Stimulated activated CD8-positive, alpha-beta memory T cell treated with anti-CD3 and anti-CD28 coated beads, Interleukin-2, amount 100 ng/mL, for 48 hours (primary cell): ENCODE measurements at regions not wholly inside any gene's neighbourhood (a gene's known extent, or its start where the extent isn't known, plus 50 kb on each side); places are given as distances from the start of the nearest gene placed in this dataset.

Experiments used
- DNase-seq, 2 donors: peaks; one replicate each; pipeline ENCODE4 v3.0.0-alpha.2; 2020; ENCODE audit warnings: low read depth in 2 of 2

DNA sequence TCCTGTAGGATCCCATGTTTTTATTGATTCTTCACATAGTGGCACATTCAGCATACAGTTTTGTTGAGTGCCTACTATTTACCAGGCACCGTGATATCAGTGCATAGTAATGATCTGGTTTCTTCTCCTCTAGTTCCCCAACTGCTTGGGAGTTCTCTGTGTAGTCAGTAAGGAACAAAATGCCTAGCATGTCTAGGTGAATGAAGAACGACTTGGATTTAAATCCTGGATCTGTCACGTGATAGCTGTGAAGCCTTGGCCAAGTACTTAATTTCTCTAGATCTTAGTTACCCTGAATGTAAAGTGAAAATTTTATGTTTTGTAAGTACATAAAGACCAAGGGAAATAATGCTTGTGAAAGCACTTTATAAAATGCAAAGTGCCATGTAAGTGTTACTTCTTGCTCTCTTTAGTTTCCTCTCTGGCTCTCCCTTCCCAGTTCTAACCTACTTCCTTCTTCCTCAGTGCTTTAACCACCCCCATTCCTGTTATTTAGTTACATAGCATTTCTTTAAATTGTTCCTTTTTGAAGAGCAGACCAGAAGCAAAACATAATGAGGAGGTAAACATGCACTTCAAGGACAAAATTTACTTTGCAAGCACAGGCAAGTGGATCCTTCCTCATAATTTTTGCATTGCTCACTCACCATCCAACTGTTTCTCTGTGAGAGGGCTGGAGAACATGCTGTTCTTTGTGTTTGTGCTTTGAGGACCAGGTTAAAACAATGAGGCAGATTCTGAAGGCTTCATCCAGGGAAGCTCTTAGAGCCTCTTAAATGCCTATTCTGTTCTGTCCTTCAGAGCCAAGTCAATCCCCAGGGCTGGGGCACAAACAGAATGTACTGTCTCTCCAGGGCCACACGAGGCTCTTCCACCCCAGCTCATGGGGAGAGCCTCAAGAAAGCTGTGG lies 353.9 kb upstream of the TENM4 start:
- no peak for DNase-seq

DNA sequence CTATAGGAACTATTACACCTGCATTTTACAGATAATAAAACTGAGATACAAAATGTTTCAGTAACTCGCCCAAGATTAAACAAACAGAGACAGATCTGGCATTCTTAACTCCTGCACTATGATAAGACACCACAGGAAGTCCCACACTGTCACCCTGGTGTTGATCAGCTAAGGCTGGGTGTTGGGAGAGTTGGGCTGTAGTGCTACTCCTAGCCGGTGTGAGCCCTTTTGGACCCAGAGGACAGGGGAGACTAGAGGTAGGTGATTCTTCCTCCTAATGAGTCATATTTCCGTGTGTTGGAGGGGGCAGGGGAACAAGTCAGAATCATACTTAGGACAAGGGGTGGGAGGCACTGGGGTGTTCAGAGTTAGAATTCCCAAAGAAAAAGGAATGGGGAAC lies 353.2 kb upstream of the TENM4 start:
- DNase-seq = no peak

DNA sequence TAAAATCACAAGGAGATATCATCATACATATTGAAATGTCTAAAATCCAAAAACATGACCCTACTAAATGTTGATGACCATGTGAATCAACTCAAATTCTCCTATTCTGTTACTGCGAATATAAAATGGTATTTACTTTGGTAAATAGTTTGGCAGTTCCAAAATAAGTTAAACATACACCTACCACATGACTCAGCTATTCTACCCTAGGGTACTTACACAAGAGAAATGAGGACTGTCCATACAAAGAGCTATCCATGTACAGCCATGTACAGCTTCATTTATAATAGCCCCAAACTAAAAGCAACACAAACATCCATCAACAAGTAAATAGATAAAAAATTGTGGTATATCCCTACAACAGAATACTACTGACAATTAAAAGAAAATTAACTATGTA lies 346.1 kb upstream of the TENM4 start:
- no peak for DNase-seq

DNA sequence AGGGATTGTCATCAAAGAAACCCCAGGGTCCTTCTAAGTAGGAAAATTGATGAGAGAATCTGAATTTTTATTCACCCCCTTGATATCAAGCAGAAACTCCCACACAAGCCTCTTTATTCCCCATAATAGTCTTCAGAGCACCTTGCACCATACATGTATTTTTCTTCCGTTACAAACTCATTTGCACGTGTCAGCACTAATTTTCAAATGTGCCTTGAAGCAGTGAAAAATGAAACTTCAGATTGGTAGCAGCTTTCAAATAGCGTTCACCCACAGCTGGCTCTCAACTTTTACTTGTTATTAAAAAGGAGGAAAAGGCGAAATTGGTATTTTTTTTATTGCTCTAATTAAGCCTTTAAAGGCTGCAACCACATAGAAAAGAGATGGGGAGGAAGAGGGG lies 343.0 kb upstream of the TENM4 start:
- no peak for DNase-seq

DNA sequence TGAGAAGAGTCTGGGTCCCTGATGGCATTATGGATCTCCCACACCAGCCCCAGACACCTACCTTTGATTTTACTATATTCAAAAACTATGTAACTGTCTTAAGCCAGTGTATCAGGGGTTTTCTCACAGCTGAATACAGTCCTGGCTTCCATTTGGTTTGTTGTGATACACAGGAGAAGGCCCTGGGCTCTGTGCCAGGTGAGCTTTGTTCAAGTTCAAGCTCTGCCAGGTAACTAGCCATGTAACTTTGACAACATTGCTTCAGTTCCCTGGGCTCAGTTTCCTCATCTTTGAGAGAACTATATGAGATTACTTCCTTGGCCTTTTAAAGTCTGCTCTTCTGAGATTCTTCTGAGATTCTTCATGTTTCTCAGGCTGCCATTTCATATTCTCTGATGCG lies 327.5 kb upstream of the TENM4 start:
- no peak for DNase-seq

DNA sequence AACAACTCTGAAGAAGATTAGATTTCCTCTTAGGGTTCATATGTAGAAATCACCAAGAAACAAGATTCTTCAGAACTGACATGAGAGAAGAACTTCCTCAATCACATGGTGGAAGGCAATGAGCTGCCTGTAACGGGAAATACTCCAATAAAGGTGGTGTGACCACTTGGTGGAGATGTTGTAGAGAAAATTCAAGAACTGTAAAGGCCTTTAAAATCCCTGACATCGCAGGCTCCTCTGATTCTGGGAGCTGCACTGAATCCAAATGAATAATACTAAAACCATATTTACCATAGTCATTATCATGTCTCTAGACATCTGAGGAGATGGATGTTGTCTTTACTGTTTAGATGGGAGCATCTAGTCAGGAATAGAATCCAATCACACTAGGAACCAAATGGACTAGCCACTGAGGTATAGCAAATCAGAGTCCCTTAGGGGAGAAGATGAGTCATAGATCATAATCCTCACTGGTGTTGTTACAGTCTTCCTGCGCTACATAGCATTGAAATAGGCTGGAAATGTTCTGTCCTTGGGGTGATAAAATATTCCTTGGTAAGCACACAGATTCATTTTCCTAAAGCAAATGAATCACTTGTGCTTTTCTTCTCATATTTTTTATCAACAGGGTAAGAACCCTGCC lies 321.6 kb upstream of the TENM4 start:
- DNase-seq = no peak

DNA sequence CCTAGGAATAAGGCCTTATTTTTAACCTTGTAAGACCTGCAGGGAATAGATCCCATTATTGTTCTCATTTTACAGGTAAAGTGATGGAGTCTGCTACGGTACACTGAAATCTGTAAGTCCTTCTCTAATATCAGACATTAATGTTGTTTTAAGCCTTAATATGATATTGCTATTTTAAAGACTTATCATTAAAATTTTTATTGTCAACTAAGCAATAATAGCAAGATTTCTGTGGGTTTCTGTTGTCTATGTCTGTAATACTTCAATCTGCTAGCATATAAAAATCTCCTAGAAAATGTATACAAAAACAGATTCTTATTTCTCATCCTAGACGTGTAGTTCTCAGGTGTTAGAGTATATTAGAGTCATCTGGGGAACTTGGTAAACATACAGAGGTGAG lies 317.5 kb upstream of the TENM4 start:
- DNase-seq = no peak

DNA sequence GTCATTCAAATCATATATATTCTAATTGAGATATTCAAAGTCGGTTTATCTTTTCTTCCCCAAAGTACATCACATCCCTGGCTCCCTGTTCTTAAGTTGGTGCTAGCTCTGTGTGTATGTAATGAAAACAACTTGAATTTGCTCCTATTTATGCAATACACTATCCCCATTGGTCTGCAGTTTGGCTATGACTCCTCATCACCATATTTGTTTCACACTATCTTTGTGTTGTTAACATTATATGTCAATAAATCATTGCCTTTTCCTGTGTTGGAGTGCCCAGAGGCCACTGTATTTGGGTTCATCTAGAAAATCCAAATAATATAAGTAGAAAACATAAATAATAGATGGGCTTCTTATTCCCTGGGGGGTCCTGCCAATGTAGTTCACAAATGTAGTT lies 306.6 kb upstream of the TENM4 start:
- DNase-seq = no peak

DNA sequence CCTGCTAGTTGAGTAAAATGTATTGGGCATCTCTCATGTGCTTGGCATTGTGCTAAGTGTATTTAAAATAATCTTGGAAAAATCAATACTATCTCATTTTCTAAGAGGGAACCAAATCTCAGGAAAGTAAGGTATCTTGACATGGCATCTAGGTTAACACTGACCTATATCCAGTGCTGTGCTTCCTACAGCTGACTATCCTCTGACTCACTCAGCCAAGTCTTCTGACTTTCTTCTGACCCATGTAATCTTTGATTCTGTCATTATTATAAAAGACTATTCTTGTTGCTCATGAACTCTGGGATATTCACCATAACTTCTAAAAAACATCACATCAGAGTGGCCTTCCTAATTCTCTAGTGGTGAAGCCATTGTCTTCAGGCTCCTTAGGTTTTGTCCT lies 304.1 kb upstream of the TENM4 start:
- DNase-seq = no peak

DNA sequence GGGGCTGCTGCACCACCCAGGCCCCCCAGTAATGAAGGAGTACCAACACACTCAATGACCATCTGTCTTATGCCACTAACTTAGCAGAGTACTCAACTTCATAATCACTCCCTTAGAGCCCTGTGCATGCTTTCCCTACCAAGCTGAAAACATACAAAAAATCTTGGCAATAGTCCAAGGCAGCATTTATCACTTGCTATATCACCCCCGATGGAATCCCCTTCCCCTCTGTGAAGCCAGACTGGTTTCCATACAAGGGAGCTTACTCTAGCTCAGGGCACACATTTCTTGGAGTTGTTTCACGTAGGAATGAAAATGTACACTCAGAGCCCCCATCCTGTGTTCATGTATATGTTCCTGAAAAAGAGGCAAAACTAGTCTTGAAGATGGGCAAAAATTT lies 301.3 kb upstream of the TENM4 start:
- DNase-seq = no peak

DNA sequence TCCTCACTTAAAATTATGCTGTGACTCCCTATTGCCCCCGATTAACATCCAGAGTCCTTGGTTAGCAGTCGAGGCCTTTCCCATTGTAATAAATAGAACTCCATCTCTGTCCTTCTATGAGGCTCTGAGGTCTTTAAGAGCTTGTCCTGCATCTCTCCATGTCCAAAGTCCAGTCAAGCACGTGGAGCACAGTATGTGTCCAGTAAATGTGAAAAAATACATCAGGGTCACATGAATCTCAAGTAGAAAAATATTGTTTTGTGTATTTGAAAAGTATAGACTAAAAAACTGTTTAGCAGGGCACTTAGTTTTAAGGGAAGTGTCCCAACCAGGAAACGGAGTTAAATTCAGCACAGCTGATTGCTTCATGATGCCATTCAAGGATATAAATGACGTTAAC lies 298.8 kb upstream of the TENM4 start:
- DNase-seq = no peak

DNA sequence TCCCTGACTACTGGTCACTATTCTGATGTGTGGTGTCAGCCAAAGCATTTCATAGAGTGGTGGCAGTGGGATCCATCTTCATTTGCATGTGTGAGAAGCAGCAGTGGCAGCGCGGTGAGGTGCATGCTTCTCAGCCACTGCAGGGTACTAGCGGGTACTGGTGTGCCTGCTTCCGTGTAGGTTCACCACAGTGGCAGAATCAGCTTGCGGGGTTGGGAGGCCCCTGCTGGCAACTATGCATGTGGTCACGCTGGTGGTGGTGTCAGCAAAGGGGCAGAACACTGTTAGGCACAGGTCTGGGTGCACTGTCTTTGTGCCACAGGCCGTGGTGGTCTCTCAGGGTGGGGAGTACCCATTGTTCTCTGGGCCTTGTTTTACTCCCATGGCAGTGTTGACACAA lies 286.4 kb upstream of the TENM4 start:
- DNase-seq = no peak

DNA sequence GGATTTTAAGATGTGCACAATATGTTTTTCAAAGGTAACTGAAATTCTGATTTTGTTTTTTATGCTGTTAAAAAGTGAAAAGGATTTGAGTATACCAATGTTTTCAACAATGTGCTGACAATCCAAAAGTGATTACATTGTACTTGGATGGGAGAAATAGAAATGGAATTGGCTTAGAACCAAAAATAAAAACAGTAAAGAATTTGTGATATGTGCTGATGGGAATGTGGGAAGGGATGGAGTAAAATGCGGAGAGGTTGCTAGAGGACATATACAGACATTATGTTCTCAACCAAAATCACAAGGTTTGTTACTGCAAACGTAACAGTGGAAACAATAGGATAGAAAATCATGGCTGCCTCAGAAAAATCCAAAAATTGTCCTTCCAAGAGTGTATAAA lies 279.3 kb upstream of the TENM4 start:
- DNase-seq = no peak

DNA sequence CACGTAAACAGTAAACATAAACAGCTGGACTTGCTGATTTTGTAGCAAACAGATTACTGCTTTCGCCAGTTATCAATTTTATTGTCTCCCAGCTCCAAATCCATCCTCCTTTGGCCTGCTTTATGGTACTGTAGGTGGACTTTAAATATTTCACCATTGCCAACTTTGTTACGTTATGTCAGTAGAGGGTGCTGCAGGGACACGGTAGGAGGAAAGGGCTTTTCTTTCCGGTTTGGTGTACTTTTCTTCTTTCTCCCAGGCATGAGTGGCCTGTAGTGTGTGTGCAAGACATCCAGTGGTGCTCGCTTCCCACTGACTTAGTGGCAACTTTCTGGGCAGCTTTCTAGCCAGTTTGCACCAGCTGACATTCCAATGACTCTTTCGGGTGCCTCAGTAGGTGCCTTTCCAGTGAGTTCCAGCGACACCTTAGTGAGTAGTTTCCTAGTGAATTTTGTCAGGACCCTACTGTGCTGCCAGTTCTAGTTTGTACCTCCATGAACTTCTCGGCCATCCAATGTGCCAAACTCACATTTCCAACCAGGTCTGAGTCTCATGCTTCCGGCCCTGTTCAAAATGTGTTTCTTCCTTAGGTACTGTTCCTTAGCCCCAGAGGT lies 267.6 kb upstream of the TENM4 start:
- no peak for DNase-seq

DNA sequence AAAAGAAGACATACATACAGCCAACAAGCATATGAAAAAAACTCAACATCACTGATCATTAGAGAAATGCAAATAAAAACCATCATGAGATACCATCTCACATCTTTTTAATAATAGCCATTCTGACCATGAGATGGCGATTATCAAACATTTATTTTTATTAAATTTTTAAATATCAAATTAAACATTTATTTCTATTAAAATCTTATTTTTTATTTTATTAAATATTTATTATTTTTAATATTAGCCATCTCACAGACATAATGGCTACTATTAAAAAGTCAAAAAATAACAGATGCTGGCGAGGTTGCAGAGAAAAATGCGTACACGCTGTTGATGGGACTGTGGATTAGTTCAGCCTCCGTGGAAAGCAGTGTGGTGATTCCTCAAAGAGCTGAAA lies 264.8 kb upstream of the TENM4 start:
- DNase-seq = no peak

DNA sequence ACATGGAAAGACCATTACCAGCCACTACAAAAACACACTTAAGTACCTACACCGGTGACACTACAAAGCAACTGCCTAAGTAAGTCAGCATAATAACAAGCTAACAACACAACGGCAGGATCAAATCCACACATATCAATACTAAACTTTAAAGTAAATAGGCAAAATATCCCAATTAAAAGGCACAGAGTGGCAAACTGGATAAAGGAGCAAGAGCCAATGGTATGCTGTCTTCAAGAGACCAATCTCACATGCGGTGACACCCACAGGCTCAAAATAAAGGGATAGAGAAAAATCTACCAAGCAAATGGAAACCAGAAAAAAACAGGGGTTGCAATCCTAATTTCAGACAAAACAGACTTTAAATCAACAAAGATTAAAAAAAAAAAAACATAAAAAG lies 261.5 kb upstream of the TENM4 start:
- no peak for DNase-seq

DNA sequence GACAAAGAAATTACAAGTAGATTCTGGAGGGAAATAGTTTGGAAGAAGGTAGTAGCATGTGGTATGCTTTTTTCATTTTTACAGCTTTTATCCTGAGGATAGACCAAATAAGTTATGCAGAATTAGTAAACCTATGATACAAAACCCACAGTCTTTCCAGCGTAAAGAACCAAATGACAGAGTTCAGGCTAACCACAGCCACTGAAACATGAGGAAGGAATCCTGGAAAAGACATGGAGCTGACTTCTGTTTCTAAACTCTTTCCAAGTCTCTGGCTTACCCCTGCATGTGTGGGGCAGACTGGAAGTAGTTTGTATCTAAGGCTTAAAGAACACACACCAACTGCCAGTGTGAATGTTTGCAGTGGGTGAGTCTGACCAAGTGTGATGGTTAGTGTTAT lies 258.4 kb upstream of the TENM4 start:
- no peak for DNase-seq

DNA sequence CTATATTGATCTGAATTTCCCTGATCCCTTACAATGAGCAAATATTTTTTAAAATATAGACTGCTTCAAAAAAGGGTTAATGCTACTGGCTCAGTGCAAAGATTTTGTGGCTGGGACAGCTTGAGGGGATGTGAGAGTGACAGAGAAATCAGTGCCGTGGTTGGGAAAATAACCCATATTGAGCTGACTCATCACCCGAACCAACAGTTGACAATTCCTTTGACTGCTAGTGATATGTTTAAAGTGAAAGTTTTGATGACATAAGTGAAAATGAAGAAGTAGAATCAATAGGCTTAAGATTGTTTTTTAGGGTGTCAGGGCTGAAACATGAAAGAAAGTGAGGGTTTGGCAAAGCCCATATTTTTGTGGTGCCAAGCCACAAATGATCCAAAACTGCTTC lies 257.1 kb upstream of the TENM4 start:
- no peak for DNase-seq

DNA sequence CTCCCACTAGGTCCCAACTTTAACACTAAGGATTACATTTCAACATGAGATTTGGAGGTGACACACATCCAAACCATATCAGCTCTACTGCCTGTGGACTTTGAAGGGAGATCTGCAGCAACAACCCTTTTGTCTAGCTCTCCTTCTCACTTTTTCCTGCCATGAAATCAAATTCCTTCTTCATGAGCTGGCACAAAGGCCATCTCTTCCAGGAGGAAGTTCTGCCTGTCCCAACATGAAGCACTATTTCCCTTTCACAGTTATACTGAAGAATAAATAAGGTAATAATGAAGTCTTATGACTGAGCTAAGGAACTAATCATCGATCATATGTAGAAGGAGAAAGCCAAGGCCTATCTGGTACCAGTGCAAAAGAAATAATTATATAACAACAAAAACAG lies 253.5 kb upstream of the TENM4 start:
- DNase-seq = no peak

DNA sequence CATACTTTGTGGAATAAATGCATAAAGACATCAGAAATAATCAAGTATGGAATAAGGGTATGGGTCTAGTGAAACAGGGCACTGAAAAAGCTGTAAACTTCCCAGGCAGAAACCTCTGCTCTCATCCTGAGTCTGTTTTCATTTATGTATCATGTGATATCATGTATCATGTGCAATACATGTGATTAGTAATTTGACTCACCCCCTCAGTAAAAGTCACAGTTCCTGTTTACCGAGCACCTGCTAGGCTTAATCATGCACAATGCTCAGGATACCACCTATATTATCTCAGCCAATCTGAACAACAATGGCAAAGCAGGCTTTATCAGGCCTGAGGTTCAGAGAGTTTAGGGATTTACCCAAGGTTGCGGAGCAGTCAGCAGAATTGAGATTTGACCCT lies 250.6 kb upstream of the TENM4 start:
- no peak for DNase-seq

DNA sequence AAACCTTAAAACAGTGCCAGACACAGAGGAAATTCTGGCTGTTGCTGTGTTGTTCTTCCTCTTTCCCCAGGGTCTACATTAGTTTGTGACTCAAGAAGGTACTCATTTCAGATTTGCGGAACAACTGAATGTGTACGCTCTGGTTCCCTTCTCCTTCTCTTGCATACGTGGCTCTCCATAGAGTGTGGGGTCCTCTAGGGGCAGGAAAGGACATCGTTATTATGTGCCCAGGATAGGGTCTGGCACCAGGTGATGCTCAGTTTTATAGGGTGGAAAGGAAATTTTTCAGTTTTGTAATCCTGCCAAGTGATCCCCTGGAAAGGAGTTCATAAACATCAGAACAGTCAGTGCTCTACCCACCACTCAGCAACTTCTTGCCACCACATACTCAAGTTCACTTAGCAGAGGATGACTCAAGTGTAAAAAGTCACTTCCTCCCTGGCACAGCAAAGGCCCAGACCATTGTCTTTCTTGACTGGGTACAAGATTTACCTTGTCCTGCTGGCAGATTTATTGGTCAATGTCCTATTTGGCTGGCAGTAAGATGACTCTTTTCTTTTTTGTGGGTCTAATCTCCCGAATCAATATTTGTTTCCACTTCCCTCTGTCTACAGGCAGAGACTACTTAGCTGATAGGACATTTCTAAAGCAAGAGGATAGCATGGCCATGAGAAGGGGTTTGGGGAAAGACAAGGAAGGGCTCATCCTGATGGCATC lies 246.0 kb upstream of the TENM4 start:
- DNase-seq = no peak

DNA sequence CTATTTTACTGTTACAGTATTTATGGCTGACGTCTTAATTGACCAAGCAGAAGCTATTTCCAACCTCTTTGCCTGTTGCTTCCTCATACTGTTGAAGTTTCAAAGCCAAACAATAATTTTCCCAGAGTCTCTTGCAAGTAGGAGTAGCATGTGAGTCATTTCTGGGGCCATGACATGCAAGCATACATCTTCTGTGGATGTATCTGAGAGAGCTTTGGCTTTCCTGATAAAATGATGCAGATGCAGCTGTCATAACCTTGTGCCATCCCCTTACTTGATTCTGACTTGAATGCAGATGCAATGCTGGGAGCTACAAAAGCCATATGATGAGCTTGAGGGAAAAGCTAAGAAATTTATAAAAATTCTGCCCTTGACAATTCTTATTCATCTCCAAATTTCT lies 243.1 kb upstream of the TENM4 start:
- no peak for DNase-seq
